HG03432 (cell line): ENCODE measurements at regions not wholly inside any gene's neighbourhood (a gene's known extent, or its start where the extent isn't known, plus 50 kb on each side); places are given as distances from the start of the nearest gene placed in this dataset.

Source experiments
- ATAC-seq: cut with Tn5 transposase; IDR thresholded peaks from one replicate; pipeline ENCODE4 v1.9.1; 2021; ENCODE audit warnings: mild to moderate bottlenecking, moderate library complexity; ENCODE audit not compliant: unreplicated experiment

GRCh38 chr20:6439737-6440442 lies 317.1 kb upstream of the FERMT1 start:
- ATAC-seq: no peak

DNA sequence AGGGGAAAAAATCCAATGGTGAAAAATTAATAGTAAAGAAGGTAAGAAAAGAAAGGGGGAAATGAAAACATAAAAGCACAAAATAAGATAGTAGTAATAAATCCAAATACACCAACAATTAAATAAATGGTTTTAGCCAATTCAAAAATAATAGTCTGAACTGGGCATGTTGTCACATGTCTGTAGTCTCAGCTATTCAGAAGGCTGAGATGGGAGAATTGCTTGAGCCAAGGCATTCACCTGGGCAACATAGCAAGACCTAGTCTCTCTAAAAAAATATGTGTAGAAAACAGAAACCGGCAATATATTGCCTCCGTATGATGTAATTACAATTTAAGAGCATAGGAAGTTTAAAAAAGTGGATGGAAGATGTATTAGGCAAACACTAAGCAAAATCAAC lies 311.3 kb upstream of the FERMT1 start:
- no peak for ATAC-seq

GRCh38 chr20:6430381-6430780 lies 307.6 kb upstream of the FERMT1 start:
- ATAC-seq: no peak

DNA sequence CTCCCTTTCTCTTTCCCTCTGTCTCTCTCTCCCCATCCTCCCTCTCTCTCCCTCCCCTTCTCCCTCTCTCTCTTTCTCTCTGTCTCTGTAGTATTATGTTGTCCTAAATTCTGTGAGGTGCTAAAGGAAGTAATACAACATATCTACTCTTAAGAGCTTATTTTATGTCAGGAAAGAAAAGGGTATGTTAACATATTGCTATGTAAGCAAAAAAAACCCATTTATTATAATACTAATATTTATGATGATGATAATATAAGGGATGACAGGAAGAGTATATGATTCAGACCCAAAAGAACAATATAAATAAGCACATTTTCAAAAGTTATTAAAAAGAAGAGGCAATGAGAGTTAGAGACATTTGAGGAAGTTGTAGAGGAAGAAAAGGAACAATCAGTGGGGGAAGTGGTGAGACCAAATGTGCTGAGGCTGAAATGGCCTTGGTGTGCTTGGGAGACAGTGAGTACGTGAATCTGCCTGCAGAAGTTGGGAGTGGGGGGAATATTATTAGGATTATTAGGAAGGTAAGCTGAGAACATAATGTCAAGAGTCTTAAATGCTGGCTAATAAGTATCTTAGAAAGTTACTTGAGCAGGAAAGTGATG lies 303.6 kb upstream of the FERMT1 start:
- no peak for ATAC-seq

- ATAC-seq: no peak
Observed at GRCh38 chr20:6421321-6422248, 298.8 kb upstream of the FERMT1 start.

DNA sequence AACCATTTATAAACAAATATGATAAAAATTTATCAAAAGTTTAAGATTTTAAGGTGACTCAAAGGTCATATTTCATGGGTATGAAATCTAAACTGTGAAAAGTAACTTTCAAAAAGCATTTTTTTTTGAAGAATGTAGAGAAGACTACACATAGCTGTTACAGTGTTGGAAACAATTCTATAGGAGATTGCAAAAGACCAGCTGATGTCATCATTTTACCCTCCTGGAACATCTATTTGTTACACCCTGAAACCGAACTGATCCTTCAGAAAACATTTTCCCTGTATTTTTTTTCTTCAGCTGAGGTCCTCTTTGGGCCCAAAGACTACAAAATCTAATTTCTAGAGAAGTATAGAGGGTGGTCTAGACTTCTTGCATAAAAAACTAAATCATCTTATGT lies 297.5 kb upstream of the FERMT1 start:
- no peak for ATAC-seq

- ATAC-seq: peak; percentile 80
Observed at GRCh38 chr20:6418732-6419131, 295.9 kb upstream of the FERMT1 start.

DNA sequence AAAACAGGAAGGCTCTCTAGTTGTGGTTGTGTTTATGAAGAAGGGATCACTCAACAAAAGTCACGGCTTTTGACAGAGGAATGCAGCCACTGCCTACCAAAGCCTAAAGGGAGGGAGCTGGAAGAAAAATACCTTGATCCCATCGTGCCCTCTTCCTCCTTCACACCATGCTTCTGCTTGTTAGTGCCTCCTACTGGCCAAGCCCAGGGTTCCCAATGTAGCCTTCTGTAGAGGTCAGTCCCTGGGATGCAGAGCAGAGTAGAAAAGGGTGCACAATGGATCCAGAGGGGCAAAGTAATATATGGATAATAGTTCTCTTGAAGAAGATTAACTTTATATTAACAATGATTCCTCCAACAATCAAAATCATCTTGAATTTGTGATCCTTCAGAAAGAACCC lies 293.5 kb upstream of the FERMT1 start:
- no peak for ATAC-seq

DNA sequence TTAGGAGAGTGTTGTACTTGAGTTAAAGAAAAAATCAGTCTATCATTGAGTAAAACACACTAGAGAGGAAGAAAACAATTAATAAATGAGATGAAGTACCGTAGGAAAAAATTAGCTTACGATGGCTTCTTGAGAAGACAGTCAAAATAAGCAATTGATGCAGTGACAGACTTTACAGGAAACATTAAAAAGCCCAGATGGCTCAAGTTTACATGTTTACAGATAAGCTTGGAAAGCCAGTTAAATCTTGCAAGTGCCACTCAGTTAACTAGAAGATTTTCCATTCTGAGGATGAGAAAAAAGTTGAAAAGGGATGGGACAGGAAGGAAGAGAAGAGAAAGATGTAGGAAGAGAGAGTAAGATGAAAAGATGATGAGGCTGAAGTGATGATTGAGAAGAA lies 288.8 kb upstream of the FERMT1 start:
- no peak for ATAC-seq

DNA sequence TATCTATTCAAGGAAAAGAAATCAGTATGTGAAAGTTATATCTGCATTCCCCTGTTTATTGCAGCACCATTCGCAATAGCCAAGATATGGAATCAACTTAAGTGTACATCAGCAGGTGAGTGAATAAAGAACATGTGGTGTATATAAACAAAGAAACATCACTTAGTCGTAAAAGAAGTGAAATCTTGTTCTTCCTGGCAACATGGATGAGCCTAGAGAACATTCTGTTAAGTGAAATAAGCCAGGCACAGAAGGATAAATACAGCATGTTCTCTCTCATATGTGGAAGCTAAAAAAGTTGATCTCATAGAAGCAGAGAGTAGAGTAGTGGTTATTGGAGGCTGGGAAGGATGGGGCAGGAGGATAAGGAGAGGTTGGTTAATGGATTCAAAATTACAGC lies 287.9 kb upstream of the FERMT1 start:
- no peak for ATAC-seq

- ATAC-seq: no peak
Observed at GRCh38 chr20:6407163-6407562, 284.3 kb upstream of the FERMT1 start.

DNA sequence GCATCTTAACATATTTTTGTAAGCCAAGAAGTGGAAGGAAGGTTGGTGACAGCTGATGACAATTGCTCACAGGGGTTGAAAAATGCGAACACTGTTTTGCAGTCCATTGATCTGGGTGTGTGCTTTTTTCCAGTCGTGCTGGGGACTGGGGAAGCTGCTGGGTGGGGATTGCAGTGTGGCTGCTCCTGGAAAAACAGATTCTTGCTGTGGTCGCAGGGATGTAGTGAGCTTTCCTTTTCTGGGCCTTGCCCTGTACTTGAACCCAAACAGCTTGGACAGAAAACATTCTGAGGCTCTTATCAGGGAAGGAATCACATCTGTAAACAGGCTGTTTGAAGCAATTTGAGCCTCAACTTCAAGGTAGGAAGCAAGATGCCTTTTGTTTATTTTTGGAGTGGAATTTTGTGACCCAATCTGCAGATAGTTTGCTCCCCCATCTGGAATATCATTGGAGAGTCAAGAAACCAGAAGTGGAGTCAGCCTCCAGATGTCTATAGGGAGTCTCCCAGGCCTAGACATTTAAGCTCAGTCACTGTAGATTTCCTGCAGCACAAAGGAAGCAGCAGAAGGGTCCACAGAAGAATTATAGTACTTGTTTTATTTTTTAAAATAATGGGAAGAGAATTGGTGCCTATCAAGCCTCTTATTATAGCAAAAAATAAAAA lies 279.2 kb upstream of the FERMT1 start:
- ATAC-seq: no peak

GRCh38 chr20:6397115-6397514 lies 274.3 kb upstream of the FERMT1 start:
- no peak for ATAC-seq

- ATAC-seq: no peak
Observed at GRCh38 chr20:6395695-6396094, 272.9 kb upstream of the FERMT1 start.

DNA sequence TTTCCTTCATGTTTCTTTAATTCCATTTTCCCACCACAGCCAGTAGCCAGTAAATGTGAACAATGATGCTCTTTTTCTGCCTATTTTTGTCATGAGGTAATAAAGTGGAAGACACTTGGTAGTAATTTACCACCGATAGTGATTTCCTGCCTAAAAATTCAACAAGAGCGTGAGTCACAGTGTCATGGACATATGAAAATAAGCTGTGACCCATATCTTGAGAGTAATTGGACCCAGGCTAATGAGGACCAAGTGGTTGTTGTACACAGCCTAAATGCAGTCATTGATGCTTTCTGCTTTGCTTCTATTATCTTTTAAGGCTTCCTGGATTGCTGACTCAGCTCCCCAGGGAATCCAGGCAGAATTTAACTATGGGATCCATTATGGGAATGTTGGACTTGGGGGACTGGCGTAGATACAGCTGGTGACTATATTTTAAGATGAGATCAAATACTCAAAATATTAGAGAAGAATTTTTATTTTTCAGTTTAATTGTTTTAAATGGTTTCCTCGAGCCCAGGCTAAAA lies 265.9 kb upstream of the FERMT1 start:
- no peak for ATAC-seq

GRCh38 chr20:6384956-6385486 lies 262.2 kb upstream of the FERMT1 start:
- no peak for ATAC-seq

GRCh38 chr20:6384380-6384779 lies 261.6 kb upstream of the FERMT1 start:
- ATAC-seq: no peak

DNA sequence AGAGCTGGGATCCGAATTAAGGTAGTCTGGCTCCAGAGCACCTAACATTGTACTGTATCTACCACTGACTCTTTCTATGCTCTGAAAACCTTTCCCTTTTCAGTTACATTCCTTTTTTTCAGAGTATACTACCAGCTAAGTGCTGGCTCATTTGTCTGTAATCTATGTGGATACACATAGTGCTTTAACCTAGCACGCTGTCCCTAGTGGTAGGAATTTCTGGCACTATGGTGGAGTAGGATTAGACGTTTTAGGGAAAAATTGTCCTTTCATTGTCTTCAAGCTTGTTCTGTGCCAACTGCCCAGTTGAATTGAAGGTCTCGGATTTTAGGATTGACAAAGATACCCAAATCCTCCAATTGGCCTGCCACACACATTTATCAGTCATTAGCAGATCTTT lies 259.1 kb upstream of the FERMT1 start:
- ATAC-seq: no peak

GRCh38 chr20:6362245-6362644 lies 239.4 kb upstream of the FERMT1 start:
- no peak for ATAC-seq

GRCh38 chr20:6360766-6361165 lies 237.9 kb upstream of the FERMT1 start:
- ATAC-seq: no peak
